ENCODE measurements at regions not wholly inside any gene's neighbourhood (a gene's known extent, or its start where the extent isn't known, plus 50 kb on each side); places are given as distances from the start of the nearest gene placed in this dataset.

- H3K4me2 ChIP-seq (ENCODE audit: low read depth, low read length), result no peak overlapping the region
- intact Hi-C loops (cut with micrococcal nuclease), result no loop called here
- H3K36me3 ChIP-seq (ENCODE audit: control insufficient read depth, insufficient read depth, low read length), result no peaks in the 10 kb centered on the region
- no peak overlapping the region for H3K4ac ChIP-seq (ENCODE audit: low read depth, low read length)
- H4K8ac ChIP-seq (ENCODE audit: low read depth in 2 of 2, low read length in 2 of 2), result no peak overlapping the region
- in situ Hi-C loops (cut with MboI; ENCODE audit: low sequenced_read_pairs), result no loop called here
- no TSS peak for BruUV-seq (replicated peaks)
- no peak overlapping the region for H2BK5ac ChIP-seq (ENCODE audit: low read depth, low read length, poor library complexity, severe bottlenecking)
- H3K9me3 ChIP-seq (ENCODE audit: control insufficient read depth, insufficient read depth, low read length), result peaks cover 10% of the 10 kb centered on the region
- H2AK9ac ChIP-seq (replicated peaks; ENCODE audit: low read depth, low read length, poor library complexity), result no peak overlapping the region
- H2AK5ac ChIP-seq (ENCODE audit: low read depth, low read length), result no peak overlapping the region
- WGBS, 2 experiments (ENCODE audit: extremely low coverage in 2 of 2, insufficient read length in 1 of 2), result 0% methylated on average over 1 of the region's 8 CpGs; no CpG with 5 or more reads in 1 of the 2 experiments
- no peaks in the 10 kb centered on the region for H3K27me3 ChIP-seq (ENCODE audit: control insufficient read depth, insufficient read depth, low read length)
- H3K4me3 ChIP-seq (ENCODE audit: insufficient read depth, low read depth, low read length), result no peak overlapping the region
- H3K9ac ChIP-seq (ENCODE audit: low read depth, low read length), result no peak overlapping the region
- H3K56ac ChIP-seq (ENCODE audit: extremely low read depth, insufficient read depth, low read length), result no peak overlapping the region
- no peaks in the 10 kb centered on the region for H4K20me1 ChIP-seq (ENCODE audit: insufficient read depth, low read length)
- H3K23ac ChIP-seq (ENCODE audit: low read depth, low read length), result no peak overlapping the region
- no peak overlapping the region for H2BK15ac ChIP-seq (ENCODE audit: low read depth, low read length)
- no peaks in the 10 kb centered on the region for H3K4me1 ChIP-seq (ENCODE audit: control insufficient read depth, insufficient read depth, low read length)
- DNase-seq (no peak), ATAC-seq (ENCODE audit: low read depth) (no peak)
- POLR2A ChIA-PET (ENCODE audit: unreplicated experiment), result no interaction called here
- TF ChIP-seq MXI1 (IDR thresholded peaks at IDR 0.05; ENCODE audit: borderline replicate concordance, low read depth, low read length) (no peak), SMC3 (IDR thresholded peaks at IDR 0.05; ENCODE audit: low read depth, low read length) (no peak), NFE2L2 (IDR thresholded peaks at IDR 0.05; ENCODE audit: low read depth, low read length) (no peak)
- TF ChIP-seq, protein P1, sequence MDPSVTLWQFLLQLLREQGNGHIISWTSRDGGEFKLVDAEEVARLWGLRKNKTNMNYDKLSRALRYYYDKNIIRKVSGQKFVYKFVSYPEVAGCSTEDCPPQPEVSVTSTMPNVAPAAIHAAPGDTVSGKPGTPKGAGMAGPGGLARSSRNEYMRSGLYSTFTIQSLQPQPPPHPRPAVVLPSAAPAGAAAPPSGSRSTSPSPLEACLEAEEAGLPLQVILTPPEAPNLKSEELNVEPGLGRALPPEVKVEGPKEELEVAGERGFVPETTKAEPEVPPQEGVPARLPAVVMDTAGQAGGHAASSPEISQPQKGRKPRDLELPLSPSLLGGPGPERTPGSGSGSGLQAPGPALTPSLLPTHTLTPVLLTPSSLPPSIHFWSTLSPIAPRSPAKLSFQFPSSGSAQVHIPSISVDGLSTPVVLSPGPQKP (IDR thresholded peaks at IDR 0.05; ENCODE audit: borderline replicate concordance, low read depth, low read length), result no peak
- no peaks in the 10 kb centered on the region for H3K9me1 ChIP-seq (ENCODE audit: insufficient read depth, low read length)
- no peaks in the 10 kb centered on the region for H3K79me1 ChIP-seq (ENCODE audit: low read depth in 1 of 2, low read length in 2 of 2)
- CTCF ChIA-PET, result no interaction called here
- H2BK20ac ChIP-seq (ENCODE audit: low read depth, low read length), result no peak overlapping the region
- H3K14ac ChIP-seq (replicated peaks; ENCODE audit: low read depth, low read length), result no peak overlapping the region
- H2BK120ac ChIP-seq (ENCODE audit: low read depth, low read length), result no peak overlapping the region
- no peak overlapping the region for H3K18ac ChIP-seq (ENCODE audit: low read depth, low read length)
- no peak overlapping the region for H4K5ac ChIP-seq (ENCODE audit: low read depth, low read length)
- no peak overlapping the region for H3K27ac ChIP-seq (ENCODE audit: insufficient read depth, low read length)
- dilution Hi-C loops (cut with HindIII; ENCODE audit: low sequenced_read_pairs, unreplicated experiment), result no loop called here
- H2AFZ ChIP-seq (replicated peaks; ENCODE audit: low read length, poor library complexity), result no peak overlapping the region
- no peak overlapping the region for H4K91ac ChIP-seq (ENCODE audit: insufficient read depth, low read depth, low read length)
These were observed 130.6 kb downstream of the TENT4A start for GRCh38 chr5:6843821-6844220.

Measured in IMR-90 (cell line).